NCI-H2227 treated with DMSO at 0.1 percent for 48 hours (cell line): ENCODE measurements at regions not wholly inside any gene's neighbourhood (a gene's known extent, or its start where the extent isn't known, plus 50 kb on each side); places are given as distances from the start of the nearest gene placed in this dataset.
"Not testable (repeated sequence)": the region's sequence is repeated elsewhere in the genome, so short reads cannot be mapped to it uniquely, and the experiment has no call there.

Source experiments
- DNase-seq: peaks from one replicate; lab custom pipeline; 2025; lab: John Stamatoyannopoulos, UW

DNA sequence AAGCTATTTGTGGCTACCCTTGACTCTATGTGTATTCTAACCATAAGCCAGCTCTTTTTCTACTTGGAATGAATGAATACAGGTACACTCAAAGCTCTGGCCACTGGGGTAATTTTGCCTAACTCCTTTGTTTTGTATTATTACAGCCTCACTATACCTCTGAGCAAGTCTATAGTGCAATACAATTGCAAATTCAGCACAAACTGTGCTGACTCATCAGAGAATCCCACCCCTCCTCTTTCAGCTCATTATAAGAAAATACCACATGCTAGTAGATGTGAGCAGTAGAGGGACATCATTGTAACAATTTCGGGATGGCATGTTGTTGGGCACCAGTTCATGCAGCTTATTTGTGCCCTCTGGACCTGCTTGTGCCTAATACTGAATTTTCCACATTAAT lies 1382.2 kb downstream of the SLITRK5 start:
- DNase-seq, result no peak

DNA sequence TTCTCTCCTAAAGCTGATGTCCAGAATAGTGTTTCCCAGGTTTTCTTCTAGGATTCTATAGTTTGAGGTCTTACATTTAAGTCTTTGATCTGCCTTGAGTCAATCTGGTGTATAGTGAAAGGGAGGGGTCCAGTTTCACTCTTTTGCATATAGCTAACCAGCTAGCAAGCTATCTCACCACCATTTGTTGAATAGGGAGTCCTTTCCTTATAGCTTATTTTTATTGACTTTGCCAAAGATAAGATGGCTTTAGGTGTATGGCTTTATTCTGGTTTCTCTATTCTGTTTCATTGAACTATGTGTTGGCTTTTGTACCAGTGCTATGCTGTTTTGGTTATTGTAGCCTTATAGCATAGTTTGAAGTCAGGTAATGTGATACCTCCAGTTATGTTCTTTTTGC lies 1386.1 kb downstream of the SLITRK5 start:
- DNase-seq, result no peak

DNA sequence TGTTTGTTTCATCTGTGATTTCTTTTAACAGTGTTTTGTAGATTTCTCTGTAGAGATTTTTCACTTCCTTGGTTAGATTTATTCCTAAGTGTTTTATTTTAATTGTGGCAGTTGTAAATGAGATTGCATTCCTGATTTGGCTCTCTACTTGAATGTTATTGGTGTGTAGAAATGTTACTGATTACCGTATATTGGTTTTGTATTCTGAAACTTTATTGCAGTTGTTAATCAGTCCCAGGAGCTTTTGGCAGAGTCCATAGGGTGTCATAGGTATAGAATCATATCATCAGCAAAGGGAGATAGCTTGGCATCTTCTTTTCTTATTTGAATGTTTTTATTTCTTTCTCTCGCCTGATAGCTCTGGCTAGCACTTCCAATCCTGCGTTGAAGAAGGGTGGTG lies 1386.7 kb downstream of the SLITRK5 start:
- DNase-seq, result no peak

DNA sequence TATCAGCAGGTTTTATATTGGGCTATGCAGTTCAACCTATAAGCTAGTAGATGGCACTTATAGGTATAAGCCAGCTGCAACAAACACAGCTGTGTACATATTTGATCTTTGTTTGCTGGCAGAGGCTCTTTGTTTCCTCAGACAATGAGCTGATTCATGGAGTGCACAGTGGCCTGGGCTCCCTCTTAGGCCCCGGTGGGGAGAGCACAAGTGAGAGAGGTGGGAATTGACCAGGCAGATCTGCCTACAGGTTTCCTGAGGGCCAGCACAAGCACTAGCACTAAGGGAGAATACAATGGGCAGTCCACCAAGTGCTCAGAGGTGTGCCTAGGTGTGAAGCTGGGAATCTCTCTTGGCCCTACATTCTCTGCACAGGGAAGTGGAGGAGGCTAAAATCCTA lies 1390.7 kb downstream of the SLITRK5 start:
- no peak for DNase-seq

DNA sequence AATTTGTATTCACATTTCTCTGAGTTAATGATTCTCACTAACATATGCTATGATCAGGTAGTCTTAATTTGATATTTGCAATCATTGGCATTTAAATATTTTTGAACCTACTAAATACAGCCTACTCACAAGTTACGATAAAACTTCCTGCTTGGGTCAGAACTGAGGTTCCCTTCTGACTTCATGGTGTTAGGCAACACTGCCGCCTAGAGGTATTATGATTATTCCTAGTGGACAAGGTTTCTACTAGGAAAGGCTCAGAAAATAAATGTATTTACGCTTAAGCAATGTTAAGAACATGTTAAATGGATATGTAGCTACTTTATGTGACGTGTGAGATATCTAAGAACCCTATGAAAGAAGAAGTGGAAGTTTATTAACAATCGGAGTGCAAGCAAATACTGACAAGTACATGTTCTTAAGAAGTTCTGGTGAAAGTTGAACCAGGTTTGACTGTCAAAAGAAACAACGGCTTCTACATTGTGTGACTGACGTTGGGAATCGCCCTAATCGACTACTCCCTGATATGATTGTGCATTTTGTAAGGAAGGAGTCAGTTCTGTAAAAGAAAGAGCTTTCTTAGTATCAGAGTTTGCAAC lies 1395.8 kb downstream of the SLITRK5 start:
- DNase-seq, result no peak

DNA sequence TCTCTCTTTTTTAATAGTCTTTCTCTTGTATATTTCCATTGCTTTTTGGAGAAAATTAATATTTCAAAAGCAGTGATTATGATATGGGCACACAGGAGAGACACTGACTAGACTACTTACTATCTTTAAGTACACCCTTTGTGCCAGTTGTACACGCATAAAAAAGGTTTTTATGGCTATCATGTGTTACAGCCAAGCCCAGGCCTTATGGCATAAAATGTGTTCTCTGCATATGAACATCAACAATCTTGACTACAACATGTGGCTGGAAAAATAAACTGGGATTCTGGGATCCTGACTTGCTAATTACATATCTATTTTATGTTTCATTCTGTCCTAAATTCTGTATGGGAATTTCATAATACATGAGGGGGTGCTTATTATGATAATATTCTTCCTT lies 1401.8 kb downstream of the SLITRK5 start:
- no peak for DNase-seq

DNA sequence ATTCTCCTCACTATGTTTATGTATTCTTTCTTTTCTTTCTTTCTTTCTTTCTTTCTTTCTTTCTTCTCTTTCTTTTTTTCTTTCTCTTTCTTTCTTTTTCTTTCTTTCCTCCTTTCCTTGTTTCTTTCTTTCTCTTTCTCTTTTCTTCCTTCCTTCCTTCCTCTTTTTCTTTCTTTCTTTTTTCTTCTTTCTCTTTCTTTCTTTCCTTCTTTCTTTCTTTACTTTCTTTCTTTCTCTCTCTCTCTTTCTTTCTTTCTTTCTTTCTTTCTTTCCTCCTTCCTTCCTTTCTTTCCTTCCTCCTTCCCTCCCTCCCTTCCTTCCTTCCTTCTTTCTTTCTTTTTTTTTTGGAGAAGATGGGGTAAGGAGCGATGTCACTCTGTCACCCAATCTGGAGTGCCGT lies 1405.5 kb downstream of the SLITRK5 start:
- no peak for DNase-seq

DNA sequence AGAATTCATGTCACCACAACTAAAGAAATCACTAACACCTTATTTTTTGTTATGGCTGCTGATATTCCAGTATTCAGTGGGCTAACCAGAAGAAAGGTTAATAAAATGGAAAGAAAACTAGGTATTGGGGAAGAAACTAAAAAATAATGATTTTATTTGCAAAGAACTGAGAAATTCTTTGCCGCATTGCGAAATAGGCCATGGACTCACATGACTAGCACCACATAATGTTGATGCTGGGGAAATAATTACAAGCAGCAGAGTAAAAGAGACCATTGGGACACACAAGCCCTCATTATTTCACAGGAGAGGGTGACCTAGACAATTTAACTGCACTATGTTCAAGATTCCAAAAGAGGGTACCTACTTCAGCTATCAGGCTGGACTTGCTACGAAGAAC lies 1411.5 kb downstream of the SLITRK5 start:
- no peak for DNase-seq

DNA sequence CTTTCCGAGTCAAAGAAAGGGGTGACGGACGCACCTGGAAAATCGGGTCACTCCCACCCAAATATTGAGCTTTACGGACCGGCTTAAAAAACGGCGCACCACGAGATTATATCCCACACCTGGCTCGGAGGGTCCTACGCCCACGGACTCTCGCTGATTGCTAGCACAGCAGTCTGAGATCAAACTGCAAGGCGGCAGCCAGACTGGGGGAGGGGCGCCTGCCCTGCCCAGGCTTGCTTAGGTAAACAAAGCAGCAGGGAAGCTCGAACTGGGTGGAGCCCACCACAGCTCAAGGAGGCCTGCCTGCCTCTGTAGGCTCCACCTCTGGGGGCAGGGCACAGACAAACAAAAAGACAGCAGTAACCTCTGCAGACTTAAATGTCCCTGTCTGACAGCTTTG lies 1416.9 kb downstream of the SLITRK5 start:
- not testable (repeated sequence) for DNase-seq

DNA sequence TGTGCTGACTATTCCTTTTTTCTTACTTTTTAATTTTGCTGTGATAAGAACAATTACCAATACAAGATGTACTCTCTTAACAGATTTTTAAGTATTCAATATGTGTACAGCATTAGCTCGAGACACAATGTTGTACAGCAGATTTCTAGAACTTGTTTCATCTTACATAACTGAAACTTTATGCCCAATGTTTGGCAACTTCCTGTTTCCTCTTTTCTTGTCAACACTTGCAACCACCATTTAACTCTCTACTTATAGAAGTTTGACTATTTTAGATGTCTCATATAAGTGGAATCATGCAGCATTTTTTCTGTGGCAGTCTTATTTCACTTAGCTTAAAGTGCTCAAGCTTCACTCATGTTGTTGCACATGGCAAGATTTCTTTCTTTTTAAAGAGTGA lies 1426.8 kb downstream of the SLITRK5 start:
- no peak for DNase-seq

DNA sequence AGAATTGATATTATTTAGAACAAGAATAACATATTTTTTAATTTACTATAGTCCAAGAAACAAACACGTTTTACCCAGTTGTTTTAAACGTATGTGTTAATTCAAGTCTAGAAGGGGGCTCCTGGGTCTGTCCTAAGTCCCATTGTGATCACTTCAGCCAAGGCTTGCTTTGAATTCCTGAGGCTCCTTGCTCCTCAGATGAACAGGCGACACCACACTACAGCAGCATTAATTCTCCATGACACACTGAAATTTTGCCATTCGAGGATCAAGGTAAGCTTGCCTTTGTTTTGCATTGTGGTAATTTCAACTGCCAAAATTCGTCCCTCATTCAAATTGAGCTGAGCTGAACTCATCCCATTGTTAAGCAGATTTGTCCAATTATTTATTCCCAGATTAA lies 1442.6 kb downstream of the SLITRK5 start:
- no peak for DNase-seq

DNA sequence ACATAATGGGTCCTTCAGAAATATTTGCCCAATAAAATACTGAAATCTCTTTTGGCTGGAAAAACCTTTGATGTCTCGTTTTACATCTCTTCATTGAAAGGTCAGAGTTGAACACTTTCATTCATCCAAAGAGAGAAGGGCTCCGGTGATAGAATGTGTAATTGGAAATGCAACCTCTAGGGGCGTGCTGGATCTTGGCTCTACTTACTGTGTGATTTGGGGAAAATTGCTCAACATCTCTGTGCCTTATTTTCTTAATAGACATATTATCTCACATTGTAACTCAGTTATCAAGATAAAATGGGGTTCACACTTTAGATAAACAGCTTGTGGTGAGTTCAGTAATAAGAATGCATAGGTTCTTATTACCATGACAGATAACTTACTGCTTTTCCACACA lies 1444.1 kb downstream of the SLITRK5 start:
- no peak for DNase-seq

DNA sequence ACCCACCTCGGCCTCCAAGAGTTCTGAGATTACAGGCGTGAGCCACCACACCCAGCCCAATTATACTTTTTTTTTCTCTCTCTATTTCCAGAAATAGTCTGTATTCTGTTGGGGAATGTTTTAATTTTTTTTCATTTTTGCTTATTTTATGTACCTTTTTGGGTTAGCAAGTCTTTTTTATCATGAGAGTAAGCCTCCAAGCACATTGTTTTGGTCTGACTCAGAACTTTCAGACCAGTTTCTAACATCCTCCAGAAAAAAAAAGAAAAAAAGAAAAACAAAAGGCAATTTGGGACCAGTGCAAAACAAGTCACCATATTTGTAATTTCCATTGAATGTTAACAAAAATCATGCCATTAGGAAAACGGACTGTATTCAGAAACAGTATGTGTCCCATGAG lies 1465.5 kb downstream of the SLITRK5 start:
- no peak for DNase-seq

DNA sequence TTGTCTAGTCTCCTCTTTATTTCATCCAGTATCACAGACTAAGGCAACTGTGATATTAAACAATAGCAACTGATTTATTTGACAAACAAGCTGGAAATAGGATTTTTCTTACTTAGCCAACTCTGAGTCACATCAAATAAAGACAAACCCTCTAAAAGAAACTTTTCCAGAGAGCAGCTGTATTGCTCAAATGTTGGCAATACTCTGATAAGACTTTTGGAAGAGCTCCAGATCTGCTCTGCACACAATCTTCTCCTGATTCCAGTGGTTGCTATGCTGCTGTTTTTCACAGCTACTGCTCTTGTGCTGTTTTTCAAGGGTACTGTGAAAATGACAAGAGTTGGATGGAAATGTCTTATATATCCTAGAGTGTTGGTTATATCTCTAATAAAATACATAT lies 1479.2 kb downstream of the SLITRK5 start:
- DNase-seq, result no peak

DNA sequence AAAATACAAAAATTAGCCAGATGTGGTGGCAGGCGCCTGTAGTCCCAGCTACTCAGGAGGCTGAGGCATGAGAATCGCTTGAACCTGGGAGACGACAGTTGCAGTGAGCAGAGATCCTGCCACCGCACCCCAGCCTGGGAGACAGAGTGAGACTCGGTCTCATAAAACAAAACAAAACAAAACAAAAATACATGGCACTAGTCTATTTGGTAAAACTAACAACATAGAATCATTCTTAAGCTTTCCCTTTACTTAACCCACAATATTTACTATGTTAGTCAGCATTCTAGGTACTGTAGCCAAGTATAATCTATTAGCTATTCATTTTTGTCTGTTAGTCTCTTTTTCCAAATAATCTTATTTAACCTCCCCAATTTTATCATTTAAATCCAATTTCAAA lies 1482.8 kb downstream of the SLITRK5 start:
- DNase-seq, result no peak

DNA sequence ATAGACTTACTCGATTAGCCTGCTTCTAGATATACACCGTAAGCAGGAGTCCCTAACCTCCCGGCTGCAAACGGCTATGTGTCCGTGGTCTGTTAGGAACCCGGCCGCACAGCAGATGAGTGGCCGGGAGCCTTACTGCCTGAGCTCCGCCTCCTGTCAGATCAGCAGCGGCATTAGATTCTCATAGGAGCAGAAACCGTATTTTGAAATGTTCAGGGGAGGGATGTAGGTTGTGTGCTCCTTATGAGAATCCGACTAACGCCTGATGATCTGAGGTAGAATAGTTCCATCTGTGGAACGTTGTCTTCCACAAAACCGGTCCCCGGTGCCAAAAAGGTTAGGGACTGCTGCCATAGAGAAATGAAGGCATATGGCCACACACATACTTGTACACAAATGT lies 1491.9 kb downstream of the SLITRK5 start:
- no peak for DNase-seq

DNA sequence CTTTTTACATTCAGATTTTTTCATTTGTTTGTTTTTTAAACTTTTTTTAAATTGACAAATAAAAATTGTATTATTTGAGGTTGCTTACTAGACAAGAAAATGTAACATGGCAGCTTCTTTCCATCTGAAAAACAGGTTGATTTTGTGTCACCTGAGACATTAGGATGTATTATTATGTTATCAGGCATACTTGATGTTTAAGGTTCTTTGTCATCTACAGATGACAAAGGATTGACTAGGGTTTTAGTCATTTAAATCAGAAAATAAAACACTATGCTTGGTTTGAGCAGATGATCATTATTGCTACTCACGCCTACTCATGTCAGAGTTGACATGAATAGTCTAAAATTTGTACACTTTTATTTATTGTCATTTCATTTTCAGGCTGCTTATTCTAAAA lies 1494.5 kb downstream of the SLITRK5 start:
- no peak for DNase-seq

DNA sequence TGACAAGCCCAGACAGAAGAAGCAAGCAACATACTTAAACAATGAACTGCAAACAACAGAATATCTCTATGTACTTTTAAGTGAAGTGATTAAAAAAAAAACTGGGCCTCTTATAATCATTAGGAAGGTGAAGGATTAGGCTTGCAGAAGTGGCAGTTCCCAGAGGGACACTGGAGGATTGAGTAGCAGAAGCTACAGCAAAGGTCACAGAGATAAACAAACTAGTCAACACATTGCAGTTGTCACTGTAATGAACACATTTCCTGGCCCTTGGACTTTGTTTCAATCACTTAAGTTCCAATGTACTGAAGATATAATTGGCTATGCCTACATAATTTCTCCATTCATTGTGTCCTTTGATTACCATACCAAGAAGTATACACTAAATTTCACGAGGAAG lies 1498.8 kb downstream of the SLITRK5 start:
- DNase-seq, result no peak

DNA sequence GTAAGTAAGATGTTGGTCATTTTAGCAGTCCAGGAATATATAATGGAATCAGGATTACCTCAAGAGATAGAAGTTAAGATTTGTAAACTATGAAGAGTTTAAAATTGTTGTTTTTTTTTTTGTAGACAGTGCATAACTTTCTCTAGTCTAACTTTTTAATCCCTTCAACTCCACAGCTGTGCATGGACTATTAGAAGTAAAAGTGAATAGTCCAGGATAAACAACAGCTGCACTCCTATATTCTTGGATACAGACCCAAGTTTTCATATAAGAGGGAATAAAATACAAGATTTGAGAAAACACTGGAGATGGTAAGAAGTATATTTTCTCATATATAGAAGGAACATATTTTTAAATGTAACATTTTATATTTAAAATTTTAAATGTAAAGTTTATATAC lies 1509.9 kb downstream of the SLITRK5 start:
- DNase-seq, result no peak

DNA sequence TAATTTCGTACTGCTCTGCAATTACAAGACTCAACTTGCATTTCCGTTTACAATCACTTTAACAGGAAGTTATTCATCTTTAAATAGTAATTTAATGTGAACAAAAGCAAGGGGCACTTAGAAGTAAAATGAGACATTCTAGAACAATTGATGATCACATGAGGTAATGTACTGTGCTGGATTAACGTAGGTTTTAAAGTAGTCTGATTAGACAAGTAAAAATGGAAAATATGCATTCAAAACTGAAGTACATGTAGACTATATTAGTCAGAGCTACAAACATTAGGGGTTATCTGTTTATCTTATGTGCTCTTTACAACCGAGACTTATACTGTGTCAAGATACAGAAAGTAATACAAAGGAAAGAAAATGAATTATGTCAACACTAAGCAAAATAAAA lies 1528.0 kb downstream of the SLITRK5 start:
- no peak for DNase-seq

DNA sequence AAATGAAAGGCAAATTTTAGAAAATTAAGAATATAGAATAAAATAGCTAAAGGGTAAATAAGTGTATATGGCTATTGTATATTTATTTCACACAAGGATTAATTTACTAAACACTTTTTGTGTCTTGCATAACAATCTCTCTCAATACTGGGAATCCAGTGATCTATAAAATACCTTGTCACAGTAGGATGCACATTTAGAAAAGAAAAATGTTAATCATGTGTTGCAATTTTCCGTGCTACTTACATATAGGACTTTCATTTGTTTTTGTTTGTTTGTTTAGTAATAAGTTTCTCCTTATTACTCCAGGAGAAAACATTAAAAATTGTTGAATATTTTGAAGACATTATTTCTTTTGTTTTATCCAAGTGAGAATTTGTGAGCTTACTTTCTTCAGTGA lies 1533.3 kb downstream of the SLITRK5 start:
- no peak for DNase-seq

DNA sequence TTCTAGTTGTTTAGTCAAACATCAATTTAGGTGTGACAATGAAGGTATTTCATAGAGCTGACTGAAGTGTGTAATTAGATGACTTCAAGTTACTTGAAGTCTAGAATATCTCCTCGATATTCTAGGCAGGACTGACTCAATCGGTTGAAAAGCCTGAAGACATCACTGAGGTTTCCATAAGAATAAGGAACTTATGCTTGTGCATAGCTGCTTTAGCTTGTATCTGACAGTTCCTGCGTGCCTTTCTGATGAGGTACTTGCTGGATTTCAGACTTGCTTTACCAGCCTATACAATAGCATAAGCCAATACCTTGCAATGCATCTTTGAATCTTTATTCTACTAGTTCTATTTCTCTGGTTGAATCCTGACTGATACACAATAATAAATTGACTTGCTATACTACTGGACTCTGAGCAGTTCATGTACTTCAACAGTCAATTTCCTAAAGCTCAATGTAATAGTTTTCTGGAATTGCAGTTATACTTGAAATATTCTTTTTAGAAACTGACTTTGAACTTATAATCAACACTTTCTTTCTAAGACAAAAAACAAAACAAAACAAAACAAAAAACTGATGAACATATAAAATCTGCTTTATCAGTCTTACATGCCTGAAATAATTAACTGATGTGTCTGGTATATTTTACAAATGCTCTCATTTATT lies 1534.8 kb downstream of the SLITRK5 start:
- DNase-seq, result no peak

DNA sequence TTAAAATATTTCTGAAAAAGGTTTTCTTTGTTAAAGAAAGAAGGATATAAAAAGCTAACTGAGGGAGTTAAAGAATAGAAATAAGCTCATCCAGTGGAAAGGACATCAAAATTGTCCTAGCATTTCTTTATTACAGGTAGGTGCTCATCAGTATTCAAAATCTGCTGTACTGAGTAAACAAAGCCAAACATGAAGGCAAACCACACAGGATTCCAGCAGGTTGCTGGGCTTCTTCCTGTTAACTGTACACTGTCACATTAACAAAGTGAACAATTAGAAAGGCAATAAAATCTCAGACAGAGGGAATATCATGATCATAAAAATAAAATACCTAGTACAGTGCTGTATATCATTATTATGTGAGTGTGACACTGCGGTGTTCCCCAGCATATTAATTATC lies 1541.0 kb downstream of the SLITRK5 start:
- DNase-seq, result no peak

DNA sequence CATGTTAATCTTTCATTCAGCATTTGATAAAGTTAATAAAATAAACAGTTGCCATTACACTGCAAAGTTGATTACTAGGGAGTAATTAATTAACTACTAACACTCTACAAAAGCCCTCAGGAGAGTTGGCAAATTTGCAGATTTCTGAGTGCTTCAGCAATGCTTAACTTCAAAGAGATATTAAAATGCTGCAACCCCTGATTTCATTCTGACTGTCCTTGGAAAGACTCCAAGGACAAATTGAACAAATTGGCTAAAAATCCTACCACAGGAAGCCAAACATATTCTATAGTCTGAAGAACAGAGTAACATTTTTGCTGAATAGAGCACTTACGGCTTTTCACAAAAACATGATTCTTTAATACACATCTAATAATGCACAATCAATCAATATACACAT lies 1543.0 kb downstream of the SLITRK5 start:
- no peak for DNase-seq
